ENCODE measurements at regions not wholly inside any gene's neighbourhood (a gene's known extent, or its start where the extent isn't known, plus 50 kb on each side); places are given as distances from the start of the nearest gene placed in this dataset.

GRCh38 chr4:19399001-19399400, 852.7 kb upstream of the SLIT2 start:
- no peak for DNase-seq

- DNase-seq, result no peak
Measured at GRCh38 chr4:19386786-19387185, 864.9 kb upstream of the SLIT2 start.

GRCh38 chr4:19382993-19383756, 868.5 kb upstream of the SLIT2 start:
- DNase-seq, result no peak

- DNase-seq, result no peak
Measured at GRCh38 chr4:19381068-19381467, 870.6 kb upstream of the SLIT2 start.

GRCh38 chr4:19380600-19380999, 871.1 kb upstream of the SLIT2 start:
- no peak for DNase-seq

- DNase-seq, result no peak
Measured at GRCh38 chr4:19379191-19379708, 872.5 kb upstream of the SLIT2 start.

GRCh38 chr4:19375931-19376330, 875.8 kb upstream of the SLIT2 start:
- DNase-seq, result no peak

GRCh38 chr4:19375136-19375804, 876.4 kb upstream of the SLIT2 start:
- no peak for DNase-seq

- no peak for DNase-seq
Measured at GRCh38 chr4:19372390-19372789, 879.3 kb upstream of the SLIT2 start.

- no peak for DNase-seq
Measured at GRCh38 chr4:19368800-19369199, 882.9 kb upstream of the SLIT2 start.

- no peak for DNase-seq
Measured at GRCh38 chr4:19366916-19367315, 884.8 kb upstream of the SLIT2 start.

- no peak for DNase-seq
Measured at GRCh38 chr4:19358015-19358414, 893.7 kb upstream of the SLIT2 start.

GRCh38 chr4:19349416-19349815, 902.3 kb upstream of the SLIT2 start:
- no peak for DNase-seq

- DNase-seq, result no peak
Measured at GRCh38 chr4:19348746-19349145, 903.0 kb upstream of the SLIT2 start.

GRCh38 chr4:19346636-19347035, 905.1 kb upstream of the SLIT2 start:
- DNase-seq, result no peak

GRCh38 chr4:19329631-19330030, 922.1 kb upstream of the SLIT2 start:
- DNase-seq, result no peak

GRCh38 chr4:19329077-19329476, 922.6 kb upstream of the SLIT2 start:
- no peak for DNase-seq

- no peak for DNase-seq
Measured at GRCh38 chr4:19327364-19327763, 924.3 kb upstream of the SLIT2 start.

- DNase-seq, result no peak
Measured at GRCh38 chr4:19324184-19324583, 927.5 kb upstream of the SLIT2 start.

GRCh38 chr4:19319607-19320006, 932.1 kb upstream of the SLIT2 start:
- DNase-seq, result no peak

GRCh38 chr4:19317377-19317776, 934.3 kb upstream of the SLIT2 start:
- DNase-seq, result no peak

- DNase-seq, result no peak
Measured at GRCh38 chr4:19314116-19314515, 937.6 kb upstream of the SLIT2 start.

GRCh38 chr4:19309378-19309777, 942.3 kb upstream of the SLIT2 start:
- DNase-seq, result no peak

- DNase-seq, result no peak
Measured at GRCh38 chr4:19304028-19304427, 947.7 kb upstream of the SLIT2 start.

Measured in effector CD4-positive, alpha-beta T cell (primary cell).